GM12873 (cell line): ENCODE measurements at regions not wholly inside any gene's neighbourhood (a gene's known extent, or its start where the extent isn't known, plus 50 kb on each side); places are given as distances from the start of the nearest gene placed in this dataset.
A peak's percentile ranks its signal among the peaks of the same experiment; 100 is the strongest.

Source experiments
- CTCF ChIP-seq: IDR thresholded peaks from 2 replicates; pipeline ENCODE4 v1.5.1; 2012; ENCODE audit warnings: low read depth, mild to moderate bottlenecking, moderate library complexity, low read length, control low read depth; ENCODE audit not compliant: insufficient read depth; ENCODE audit errors: missing control alignments

- no peak for TF ChIP-seq CTCF
Measured at GRCh38 chr2:191516260-191516659, 161.7 kb upstream of the NABP1 start.

GRCh38 chr2:191521608-191522208 is 156.2 kb upstream of the NABP1 start:
- TF ChIP-seq CTCF = peak; percentile 57

GRCh38 chr2:191522478-191523120 is 155.3 kb upstream of the NABP1 start:
- no peak for TF ChIP-seq CTCF

GRCh38 chr2:191526091-191526490 is 151.8 kb upstream of the NABP1 start:
- no peak for TF ChIP-seq CTCF

GRCh38 chr2:191526536-191526935 is 151.4 kb upstream of the NABP1 start:
- no peak for TF ChIP-seq CTCF

GRCh38 chr2:191526953-191527556 is 150.9 kb upstream of the NABP1 start:
- no peak for TF ChIP-seq CTCF

GRCh38 chr2:191530618-191531017 is 147.3 kb upstream of the NABP1 start:
- TF ChIP-seq CTCF = no peak
